DMS79 (cell line): ENCODE measurements at regions not wholly inside any gene's neighbourhood (a gene's known extent, or its start where the extent isn't known, plus 50 kb on each side); places are given as distances from the start of the nearest gene placed in this dataset.

Experiments
- DNase-seq: peaks from one replicate; lab custom pipeline; 2025; lab: John Stamatoyannopoulos, UW

DNA sequence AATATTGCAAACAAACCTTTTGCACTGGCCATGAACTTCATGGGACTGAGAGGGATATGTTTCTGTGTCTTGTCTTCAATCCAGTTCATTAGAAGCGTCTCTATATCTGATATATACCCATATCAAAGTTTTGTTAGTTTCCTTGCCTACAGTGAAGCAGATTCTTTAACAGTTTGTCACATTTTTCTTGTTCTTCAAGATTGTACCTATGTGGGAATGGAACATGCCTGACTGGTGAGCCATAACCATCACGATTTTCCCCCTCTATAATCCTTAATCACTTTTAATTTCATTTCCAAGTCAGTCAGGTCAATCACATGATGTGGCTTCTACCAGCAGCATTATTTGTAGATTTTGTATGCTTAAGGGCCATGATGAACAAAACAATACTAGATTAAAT is 197.1 kb upstream of the PDE5A start:
- no peak for DNase-seq

DNA sequence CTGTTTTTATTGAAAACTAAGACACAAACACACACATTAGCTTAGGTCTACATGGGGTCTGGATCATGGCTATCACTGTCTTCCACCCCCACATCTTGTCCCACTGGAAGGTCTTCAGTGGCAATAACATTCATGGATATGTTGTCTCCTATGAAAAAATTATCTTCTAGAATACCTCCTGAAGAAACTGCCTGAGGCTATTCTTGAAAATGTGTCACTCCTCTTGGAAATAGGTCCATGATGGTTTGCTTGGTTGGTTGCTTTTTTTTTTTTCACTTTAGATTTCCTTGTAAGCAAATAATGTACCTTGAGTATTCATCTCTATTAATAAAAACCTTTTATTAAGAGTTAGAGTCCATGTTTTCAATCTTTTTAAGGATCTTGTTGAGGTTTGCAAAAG is 195.3 kb upstream of the PDE5A start:
- DNase-seq: no peak

DNA sequence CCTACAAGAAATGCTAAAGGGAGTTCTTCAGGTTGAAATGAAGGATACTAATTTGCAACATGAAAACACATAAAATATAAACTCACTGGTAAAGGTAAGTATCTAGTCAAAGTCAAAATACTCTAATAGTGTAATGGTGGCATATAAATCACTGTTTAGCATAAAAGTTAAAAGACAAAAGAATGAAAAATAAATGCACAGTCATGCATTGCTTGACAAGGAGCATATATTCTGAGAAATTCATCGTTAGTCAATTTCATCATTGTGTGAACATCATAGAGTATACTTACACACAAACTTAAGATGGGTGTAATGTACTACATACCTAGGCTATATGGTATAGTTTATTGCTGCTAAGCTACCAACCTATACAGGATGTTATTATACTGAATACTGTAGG is 194.4 kb upstream of the PDE5A start:
- no peak for DNase-seq

DNA sequence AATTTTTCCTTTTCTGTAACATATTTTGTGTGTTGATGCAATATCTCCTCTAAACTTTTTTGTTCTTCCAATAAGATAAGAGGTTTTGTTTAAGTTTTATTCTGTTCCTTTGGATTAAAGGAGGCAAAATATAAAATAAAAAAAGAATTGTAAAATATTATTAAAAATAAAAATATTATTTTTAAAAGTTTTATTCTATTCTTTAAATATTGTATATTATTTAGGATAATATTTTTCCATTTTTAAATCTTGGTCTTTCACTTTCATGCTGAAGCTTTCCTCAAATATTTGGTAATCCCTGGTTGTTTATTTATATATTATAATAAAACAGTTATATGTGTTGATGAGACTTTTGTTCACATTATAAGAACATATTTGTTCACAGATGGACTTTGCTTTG is 187.9 kb upstream of the PDE5A start:
- no peak for DNase-seq

DNA sequence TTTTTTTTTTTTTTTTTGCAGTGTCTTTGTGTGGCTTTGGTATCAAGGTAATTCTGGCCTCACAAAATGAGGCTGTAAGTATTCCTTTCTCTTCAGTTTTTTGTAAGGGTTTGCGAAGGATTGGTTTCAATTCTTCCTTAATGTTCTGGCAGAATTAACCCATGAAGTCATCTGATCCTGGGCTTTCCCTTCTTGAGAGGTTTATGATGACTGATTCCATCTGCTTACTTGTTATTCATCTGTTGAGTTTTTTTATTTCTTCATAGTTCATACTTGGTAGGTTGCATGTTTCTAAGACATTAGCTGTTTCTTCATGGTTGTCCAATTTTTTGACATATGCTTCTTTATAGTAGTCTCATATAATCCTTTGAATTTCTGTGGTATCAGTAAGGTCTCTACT is 181.4 kb upstream of the PDE5A start:
- DNase-seq: no peak

DNA sequence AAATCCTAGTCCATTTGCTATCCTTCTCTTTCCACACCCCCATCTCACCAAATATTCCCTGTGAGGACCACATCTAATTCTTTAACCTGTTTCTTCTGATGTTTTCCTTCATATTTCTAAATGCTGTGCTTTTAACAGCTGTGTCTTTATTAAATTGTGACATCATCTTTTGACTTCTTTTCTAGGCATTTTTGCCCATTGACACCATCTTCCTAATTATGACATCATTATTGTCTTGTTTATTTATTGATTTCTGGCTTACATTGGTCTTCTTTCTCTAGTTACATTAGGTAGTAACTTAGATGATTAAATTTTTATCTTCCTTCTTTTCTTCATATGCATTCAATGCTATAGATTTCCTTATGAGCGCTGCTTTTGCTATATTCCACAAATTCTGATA is 175.8 kb upstream of the PDE5A start:
- DNase-seq: no peak

DNA sequence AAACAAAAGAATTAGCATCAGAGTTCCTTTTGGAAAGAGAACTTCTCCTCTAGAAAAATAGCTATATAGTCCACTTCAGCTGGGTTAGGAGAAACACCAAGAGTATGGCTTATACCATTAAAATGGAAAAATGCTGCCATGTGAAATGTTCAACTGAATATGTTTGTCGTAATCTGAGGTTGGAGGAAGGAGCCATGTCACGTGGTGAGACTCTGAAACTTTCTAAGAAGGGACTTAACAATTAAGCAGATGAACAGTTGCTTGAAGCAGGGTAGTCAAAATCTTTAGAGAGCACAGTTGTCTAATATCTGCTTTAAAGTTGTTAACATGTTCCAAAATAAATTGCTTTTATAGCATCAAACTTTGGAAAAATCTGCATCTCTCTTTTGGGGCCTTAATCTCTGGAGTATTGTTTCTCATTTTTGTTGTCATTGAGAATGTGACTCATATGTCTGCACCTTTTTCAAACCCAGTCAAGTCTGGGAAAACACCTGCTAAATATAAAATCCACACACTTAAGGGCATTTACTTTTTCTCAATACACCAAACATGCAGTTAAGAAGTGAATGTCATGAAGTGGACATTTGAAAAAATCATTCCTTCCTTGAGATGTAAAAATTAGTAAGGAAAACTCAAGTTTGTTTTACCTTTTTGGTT is 168.8 kb upstream of the PDE5A start:
- DNase-seq: no peak

DNA sequence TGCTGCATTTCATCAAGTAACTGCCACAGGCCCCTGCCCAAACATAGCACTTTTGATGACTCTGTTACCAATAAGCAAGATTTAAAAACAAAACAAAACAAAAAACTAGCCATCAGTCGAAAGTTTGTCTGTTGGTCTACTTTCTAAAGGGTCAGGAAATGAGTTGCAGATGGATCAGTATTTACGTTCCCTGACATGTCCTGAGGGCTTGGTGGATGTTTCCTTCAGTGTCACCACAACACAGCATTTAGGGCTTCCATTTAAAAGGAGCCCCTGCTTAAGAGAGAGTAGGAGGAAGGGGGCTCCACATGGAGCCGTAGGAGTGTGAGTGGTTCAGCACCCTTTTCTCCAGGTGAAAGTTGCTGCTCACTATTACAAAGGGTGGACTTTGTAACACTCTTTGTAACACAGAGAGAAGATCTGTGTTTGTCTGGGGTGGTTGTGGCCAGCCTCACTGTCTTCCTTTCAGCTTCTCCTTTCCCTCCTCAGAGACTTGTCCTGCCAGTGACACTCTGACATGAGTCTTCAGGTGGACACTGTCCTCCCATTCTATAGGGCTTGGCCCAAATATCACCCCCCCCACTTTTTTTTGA is 167.5 kb upstream of the PDE5A start:
- no peak for DNase-seq

DNA sequence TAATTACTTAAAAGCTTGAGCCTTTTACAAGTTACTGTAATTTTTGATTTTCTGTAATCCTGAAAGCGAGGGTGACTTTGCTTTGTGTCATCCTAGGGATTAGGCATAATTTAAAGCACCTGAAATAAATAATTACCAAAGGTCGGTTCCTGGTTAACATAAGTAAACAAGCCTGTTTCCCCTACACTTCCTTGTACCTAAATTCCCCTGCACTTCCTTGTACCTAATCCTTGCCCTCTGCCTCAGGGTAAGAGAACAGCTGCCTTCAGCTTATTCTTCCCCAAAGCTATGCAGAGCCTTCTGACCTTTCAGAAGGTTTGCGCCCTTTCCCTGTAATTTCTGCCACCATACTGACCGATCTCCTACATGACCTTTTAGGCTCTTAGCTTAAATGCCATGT is 166.1 kb upstream of the PDE5A start:
- DNase-seq: no peak

DNA sequence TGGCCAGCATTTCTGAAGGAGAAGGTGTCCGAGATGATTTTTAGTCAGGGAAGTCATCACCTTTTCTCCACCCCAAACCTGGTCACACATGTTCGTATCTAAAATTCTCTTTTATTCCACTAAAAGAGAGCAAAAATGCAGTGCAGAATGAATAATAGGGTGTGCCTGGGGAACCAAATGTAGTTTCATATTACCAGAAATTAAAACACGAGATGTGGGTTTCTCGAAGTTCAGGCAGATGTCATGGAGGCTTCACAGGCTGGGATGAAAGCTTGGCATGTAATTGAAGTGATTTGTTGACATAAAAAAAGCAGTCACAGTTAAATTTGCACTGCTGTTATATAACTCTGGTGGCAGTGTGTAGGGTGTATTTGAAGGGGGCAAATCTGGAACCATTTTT is 165.5 kb upstream of the PDE5A start:
- DNase-seq: no peak

DNA sequence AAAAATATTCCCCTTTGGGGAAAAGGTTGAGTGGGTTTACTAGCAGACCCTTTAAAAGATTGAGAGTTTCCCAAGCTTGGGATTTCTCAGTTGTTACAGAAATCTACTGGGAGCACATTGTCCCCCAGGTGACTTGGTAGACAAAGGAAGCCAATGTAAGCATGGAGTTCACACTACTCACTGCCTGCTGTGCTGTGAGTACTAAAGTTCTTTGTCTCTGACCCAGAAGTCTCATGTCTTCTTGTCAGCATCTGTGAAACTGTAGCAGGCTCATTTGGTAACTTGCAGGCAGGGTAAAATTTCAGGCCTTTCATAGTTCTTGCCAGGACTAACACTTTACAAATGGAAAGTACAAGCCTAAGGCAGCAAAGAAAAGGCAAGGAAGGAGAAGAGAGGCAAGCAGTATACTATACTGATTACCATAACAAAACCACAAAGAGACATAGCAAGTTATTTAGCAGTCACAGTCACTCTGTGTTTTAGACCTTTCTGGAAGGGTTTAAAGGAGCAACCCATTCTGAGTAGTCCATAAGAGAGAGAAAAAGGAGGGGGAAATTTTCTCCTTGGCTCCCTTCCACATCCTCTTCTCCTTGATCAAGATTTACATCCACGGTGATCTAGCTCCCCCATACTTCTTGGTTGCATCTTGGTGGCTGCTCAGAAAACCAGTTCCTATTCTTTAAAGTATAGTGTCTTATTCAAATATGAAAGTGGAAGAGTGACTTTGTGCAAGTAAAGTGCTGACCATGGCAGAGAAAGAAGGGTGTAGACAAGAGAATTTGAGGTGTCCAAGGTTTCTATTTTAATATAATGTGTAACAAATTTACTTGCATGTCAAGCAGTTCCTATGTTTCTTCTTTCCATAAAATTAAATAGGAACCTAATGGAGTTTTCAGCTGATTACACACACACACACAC is 160.0 kb upstream of the PDE5A start:
- no peak for DNase-seq

DNA sequence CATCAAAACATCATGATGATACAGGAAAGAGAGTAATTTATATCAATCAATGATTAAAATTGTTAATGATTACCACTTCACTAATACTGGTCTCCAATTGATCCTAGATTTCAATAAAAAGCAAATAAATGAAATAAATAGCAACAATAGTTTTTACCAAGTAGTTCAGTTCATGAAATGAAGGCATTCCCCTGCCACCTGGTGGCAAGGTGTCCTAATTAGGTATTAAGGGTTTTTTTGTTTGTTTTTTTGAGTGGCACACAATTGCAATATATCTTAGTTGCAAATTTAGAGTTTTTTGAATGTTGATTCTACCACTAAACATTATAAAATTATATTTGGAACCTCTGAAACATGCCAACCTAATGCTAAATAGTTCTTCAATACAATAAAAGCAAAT is 157.4 kb upstream of the PDE5A start:
- no peak for DNase-seq

DNA sequence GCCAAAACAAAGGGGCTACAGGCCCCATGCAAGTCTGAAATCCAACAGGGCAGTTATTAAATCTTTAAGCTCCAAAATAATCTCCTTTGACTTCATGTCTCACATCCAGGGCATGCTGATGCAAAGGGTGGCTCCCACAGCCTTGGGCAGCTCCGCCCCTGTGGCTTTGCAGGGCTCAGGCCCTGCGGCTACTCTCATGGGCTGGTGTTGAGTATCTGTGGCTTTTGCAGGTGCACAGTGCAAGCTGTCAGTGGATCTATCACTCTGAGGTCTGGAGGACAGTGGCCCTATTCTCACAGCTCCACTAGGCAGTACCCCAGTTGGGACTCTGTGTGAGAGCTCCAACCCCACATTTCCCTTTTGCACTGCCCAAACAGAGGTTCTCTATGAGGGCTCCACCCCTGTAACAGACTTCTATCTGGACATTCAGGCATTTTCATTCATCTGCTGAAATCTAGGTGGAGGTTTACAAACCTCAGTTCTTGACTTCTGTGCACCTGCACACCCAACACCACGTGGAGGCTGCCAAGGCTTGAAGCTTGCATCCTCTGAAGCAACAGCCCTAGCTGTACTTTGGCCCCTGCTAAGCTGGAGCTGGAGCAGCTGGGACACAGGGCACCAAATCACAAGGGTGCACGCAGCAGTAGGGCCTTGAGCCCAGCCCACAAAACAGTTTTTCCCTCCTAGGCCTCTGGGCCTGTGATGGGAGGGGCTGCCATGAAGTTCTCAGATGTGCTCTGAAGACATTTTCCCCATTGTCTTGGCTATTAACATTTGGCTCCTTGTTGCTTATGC is 154.8 kb upstream of the PDE5A start:
- no peak for DNase-seq

DNA sequence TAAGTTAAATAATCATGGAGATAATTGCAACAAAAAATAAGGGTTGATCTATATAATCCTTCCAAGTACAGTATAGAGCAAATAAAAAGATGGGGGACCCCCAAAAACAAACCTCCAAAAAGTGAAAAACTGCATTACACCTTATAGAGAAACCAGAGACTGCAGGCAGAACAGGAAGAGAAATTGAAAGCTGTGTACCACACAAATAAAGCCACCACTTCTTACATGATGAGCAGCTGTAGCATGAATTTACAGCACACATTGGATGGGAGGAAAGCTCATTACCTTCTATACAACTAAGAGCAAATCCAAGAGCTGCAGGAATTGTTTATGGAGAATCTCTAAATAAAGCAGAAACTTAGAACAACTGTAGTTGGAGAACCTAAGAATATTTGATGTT is 152.4 kb upstream of the PDE5A start:
- no peak for DNase-seq

DNA sequence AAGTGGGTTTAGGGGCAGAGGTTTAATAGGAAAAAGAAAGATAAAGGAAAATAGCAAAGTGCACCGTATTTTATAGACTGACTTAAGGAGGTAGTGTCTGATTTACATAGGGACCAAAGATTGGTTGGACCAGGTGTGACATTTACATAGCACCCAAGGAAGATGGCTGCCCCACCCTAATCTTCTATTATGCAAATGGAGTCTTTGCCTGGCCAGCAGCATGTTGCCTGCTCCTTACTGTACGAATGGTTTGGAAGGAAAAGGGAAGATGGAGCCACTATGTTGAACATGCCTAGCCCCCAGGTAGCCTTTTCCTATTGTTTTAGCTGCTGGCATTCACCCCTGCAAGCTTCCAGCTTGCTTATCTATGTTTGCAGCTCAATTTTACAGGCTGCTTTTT is 146.2 kb upstream of the PDE5A start:
- DNase-seq: no peak

DNA sequence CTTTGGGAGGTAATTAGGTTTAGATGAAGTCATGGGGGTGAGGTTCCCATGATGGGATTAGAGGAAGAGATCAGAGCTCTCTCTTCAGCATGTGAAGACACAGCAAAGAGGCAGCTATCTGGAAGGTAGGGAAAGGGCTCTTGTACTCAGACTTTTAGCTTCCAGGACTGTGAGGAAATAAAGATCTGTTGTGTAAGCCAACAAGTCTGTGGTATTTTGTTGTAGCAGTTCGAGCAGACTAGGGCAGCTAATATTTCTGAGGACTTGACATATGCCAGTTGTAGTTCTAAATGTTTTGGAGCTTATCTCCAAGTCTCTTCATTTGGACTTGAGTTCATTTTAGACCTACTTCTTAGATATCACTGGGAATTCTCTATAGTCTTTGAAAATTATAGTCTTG is 137.3 kb upstream of the PDE5A start:
- no peak for DNase-seq

DNA sequence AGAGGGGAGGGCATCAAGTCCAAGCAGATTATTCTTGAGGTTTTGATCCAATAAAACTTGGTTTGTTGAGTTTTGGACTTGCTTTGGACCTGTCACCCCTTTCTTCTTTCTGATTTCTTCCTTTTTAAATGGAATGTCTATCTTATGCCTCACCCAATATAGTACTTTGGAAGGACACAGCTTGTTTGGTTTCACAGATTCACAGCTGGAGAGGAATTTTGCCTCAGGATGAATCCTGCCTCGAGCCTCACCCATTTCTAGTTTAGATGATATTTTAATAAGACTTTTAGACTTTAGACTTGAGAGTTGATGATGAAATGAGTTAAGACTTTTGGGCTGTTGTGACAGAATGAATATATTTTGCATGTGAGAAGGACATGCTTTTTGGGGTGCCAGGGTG is 136.9 kb upstream of the PDE5A start:
- no peak for DNase-seq

DNA sequence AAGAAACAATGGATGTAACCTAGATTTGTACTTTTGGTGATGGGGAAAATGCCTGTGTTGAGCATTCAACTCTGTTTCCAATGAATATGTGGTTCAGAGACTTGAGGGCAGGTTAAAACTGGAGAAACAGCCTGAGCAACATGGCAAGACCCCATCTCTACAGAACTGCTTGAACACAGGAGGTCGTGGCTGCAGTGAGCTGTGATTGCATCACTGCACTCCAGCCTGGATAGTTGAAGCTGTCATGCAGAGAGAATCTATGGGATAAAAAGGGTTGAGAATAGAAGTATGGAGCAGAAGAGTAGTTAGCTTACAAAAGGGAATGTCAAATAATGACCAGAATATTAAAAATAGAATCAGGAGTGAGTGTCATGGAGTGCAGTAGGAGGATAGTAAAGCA is 134.8 kb upstream of the PDE5A start:
- DNase-seq: no peak

DNA sequence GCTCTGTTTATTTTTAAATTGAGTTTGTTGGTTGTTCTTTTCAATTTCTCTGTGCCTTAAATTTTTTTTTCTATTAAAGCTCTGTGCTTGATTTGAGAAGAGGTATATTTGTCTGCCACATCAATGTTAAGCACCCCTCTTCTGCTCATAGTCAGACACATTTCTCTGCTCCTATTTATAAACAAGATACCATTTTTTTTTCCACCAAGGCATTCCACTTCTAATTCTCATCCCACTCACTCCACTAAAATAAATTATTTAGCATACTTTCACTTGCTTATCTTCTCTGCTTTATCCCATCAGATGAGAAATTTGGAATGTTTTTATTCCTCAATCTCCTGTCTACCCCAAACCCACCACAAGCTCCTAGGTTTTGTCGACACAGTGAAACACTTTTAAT is 127.0 kb upstream of the PDE5A start:
- DNase-seq: no peak

DNA sequence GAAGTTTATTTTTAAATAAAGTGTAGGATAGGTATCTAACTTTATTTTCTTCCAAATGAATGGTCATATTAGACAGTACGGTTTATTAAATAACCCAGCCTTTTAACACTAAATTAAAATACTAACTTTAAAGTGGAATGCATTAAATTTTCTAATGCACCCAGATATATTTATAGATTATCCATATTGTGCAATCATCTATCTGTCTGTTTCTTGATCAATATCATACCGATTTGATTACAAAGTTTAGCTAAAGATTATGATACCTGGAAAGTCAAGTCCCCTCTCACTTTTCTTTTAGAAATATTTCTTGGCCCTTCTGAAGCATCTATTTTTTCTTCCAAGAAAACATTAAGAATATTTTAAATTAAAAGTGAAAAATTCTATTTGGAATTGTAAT is 124.3 kb upstream of the PDE5A start:
- DNase-seq: no peak

DNA sequence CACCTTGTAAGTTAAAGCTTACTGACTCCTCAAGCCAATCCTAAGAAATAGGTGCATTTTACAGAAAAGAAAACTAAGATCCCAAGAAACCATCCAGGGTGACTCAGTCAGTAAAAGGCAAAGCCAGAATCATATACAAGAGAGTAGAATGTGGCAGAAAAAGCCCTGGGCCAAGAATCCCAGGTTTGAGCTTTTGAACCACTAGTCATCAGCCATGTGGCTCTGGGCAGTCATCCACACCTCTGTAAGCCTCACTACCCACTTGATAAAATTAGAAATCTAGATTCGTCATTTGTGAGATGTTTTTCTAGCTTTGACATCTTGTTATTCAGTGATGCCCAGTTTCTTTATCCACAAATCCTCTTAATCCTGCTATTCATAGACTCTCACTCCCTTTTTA is 122.2 kb upstream of the PDE5A start:
- DNase-seq: no peak

DNA sequence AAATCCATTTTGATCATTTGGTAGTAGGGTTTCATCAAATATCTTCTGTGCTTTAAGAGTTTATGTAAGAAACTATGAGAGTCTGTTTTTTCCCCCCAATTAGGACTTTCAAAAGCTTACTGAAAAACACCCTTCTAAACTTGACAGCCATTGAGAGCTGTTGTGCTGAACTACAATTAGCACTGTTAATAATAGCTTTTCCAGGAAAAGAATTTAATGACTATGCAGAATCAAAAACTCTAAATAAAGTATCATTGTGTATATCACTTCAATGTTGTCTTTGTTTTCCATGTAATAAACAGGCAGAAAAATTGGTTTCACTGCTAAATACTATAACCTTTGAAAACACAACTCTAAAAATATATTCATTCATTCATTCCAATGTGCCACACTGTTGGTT is 121.4 kb upstream of the PDE5A start:
- DNase-seq: no peak

DNA sequence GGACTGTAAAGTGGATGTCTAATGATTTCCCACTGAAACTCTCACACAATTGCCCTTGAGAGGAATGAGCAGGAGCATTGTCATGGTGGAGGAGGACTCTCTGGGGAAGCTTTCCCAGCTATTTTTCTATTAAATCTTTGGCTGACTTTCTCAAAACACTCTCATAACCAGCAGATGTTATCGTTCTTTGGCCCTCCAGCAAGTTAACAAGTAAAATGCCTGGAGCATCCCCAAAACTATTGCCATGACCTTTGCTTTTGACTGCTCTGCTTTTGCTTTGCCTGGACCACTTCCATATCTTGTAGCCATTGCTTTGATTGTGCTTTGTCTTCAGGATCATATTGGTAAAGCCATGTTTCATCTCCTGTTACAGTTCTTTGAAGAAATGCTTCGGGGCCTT is 120.2 kb upstream of the PDE5A start:
- no peak for DNase-seq
